Stimulated activated CD4-positive, alpha-beta T cell treated with anti-CD3 and anti-CD28 coated beads, TNF-alpha, amount 100 ng/mL, for 48 hours (primary cell): ENCODE measurements at regions not wholly inside any gene's neighbourhood (a gene's known extent, or its start where the extent isn't known, plus 50 kb on each side); places are given as distances from the start of the nearest gene placed in this dataset.

Experiments used
- DNase-seq, 3 donors: peaks; one replicate each; pipeline ENCODE4 v3.0.0-alpha.2; 2020; ENCODE audit warnings: low read depth in 3 of 3

GRCh38 chr6:168782187-168782751 lies 341.3 kb downstream of the SMOC2 start:
- DNase-seq, result no peak

GRCh38 chr6:168778201-168778600 lies 337.2 kb downstream of the SMOC2 start:
- no peak for DNase-seq

- DNase-seq, result no peak
Observed at GRCh38 chr6:168774381-168774780, 333.4 kb downstream of the SMOC2 start.

GRCh38 chr6:168773788-168774187 lies 332.8 kb downstream of the SMOC2 start:
- DNase-seq, result no peak

- no peak for DNase-seq
Observed at GRCh38 chr6:168765752-168766151, 324.8 kb downstream of the SMOC2 start.

GRCh38 chr6:168756009-168756634 lies 315.1 kb downstream of the SMOC2 start:
- DNase-seq, result no peak

GRCh38 chr6:168746643-168747042 lies 305.7 kb downstream of the SMOC2 start:
- DNase-seq, result no peak

- no peak for DNase-seq
Observed at GRCh38 chr6:168746013-168746412, 305.0 kb downstream of the SMOC2 start.

GRCh38 chr6:168744861-168745260 lies 303.9 kb downstream of the SMOC2 start:
- no peak for DNase-seq

- DNase-seq, result no peak
Observed at GRCh38 chr6:168741942-168742782, 301.2 kb downstream of the SMOC2 start.

- DNase-seq, result no peak
Observed at GRCh38 chr6:168741305-168741704, 300.3 kb downstream of the SMOC2 start.

- no peak for DNase-seq
Observed at GRCh38 chr6:168739381-168739780, 298.4 kb downstream of the SMOC2 start.

GRCh38 chr6:168737481-168737880 lies 296.5 kb downstream of the SMOC2 start:
- DNase-seq, result no peak

- no peak for DNase-seq
Observed at GRCh38 chr6:168737014-168737413, 296.0 kb downstream of the SMOC2 start.

GRCh38 chr6:168736039-168736438 lies 295.1 kb downstream of the SMOC2 start:
- DNase-seq, result no peak

- no peak for DNase-seq
Observed at GRCh38 chr6:168735268-168735949, 294.4 kb downstream of the SMOC2 start.

GRCh38 chr6:168734523-168734922 lies 293.5 kb downstream of the SMOC2 start:
- DNase-seq, result no peak

- DNase-seq, result no peak
Observed at GRCh38 chr6:168732676-168733075, 291.7 kb downstream of the SMOC2 start.

GRCh38 chr6:168730931-168731716 lies 290.1 kb downstream of the SMOC2 start:
- DNase-seq, result no peak

GRCh38 chr6:168728056-168728455 lies 287.1 kb downstream of the SMOC2 start:
- DNase-seq, result no peak

- DNase-seq, result no peak
Observed at GRCh38 chr6:168726312-168726856, 285.4 kb downstream of the SMOC2 start.
